HG03097 (cell line): ENCODE measurements at regions not wholly inside any gene's neighbourhood (a gene's known extent, or its start where the extent isn't known, plus 50 kb on each side); places are given as distances from the start of the nearest gene placed in this dataset.
"Not testable (repeated sequence)": the region's sequence is repeated elsewhere in the genome, so short reads cannot be mapped to it uniquely, and the experiment has no call there.

Experiments used
- ATAC-seq: cut with Tn5 transposase; IDR thresholded peaks from one replicate; pipeline ENCODE4 v1.9.1; 2021; ENCODE audit not compliant: unreplicated experiment, low FRiP score

GRCh38 chr22:25281675-25282345, 62.4 kb downstream of the CRYBB2 start:
- ATAC-seq, result no peak

- ATAC-seq, result no peak
These were observed 62.9 kb downstream of the CRYBB2 start for GRCh38 chr22:25282346-25282670.

GRCh38 chr22:25282671-25283561, 63.5 kb downstream of the CRYBB2 start:
- no peak for ATAC-seq

GRCh38 chr22:25288481-25288880, 69.0 kb downstream of the CRYBB2 start:
- not testable (repeated sequence) for ATAC-seq

- ATAC-seq, result not testable (repeated sequence)
These were observed 82.5 kb downstream of the CRYBB2 start for GRCh38 chr22:25301912-25302311.

- ATAC-seq, result not testable (repeated sequence)
These were observed 90.1 kb downstream of the CRYBB2 start for GRCh38 chr22:25309586-25309985.

- ATAC-seq, result not testable (repeated sequence)
These were observed 92.5 kb downstream of the CRYBB2 start for GRCh38 chr22:25311924-25312323.

GRCh38 chr22:25318081-25318823, 98.8 kb downstream of the CRYBB2 start:
- ATAC-seq, result no peak

- ATAC-seq, result no peak
These were observed 107.7 kb downstream of the CRYBB2 start for GRCh38 chr22:25327018-25327755.

GRCh38 chr22:25331050-25331449, 111.6 kb downstream of the CRYBB2 start:
- ATAC-seq, result no peak

GRCh38 chr22:25331911-25332310, 112.5 kb downstream of the CRYBB2 start:
- ATAC-seq, result not testable (repeated sequence)

GRCh38 chr22:25332386-25332785, 112.9 kb downstream of the CRYBB2 start:
- ATAC-seq, result no peak

- no peak for ATAC-seq
These were observed 114.7 kb downstream of the CRYBB2 start for GRCh38 chr22:25334162-25334490.

GRCh38 chr22:25334631-25335030, 115.2 kb downstream of the CRYBB2 start:
- not testable (repeated sequence) for ATAC-seq

- ATAC-seq, result not testable (repeated sequence)
These were observed 115.8 kb downstream of the CRYBB2 start for GRCh38 chr22:25335276-25335675.

- ATAC-seq, result not testable (repeated sequence)
These were observed 121.1 kb downstream of the CRYBB2 start for GRCh38 chr22:25340536-25340935.

GRCh38 chr22:25344366-25344765, 124.9 kb downstream of the CRYBB2 start:
- ATAC-seq, result not testable (repeated sequence)

GRCh38 chr22:25346859-25347751, 127.7 kb downstream of the CRYBB2 start:
- no peak for ATAC-seq

GRCh38 chr22:25347752-25348102, 128.3 kb downstream of the CRYBB2 start:
- ATAC-seq, result no peak

GRCh38 chr22:25348391-25348790, 129.0 kb downstream of the CRYBB2 start:
- no peak for ATAC-seq
